Kidney (tissue), 13 donors: ENCODE measurements at regions not wholly inside any gene's neighbourhood (a gene's known extent, or its start where the extent isn't known, plus 50 kb on each side); places are given as distances from the start of the nearest gene placed in this dataset.

Experiments
- DNase-seq, 5 donors: peaks; one replicate each; pipeline ENCODE4 v3.0.0-alpha.2; 2013 to 2020
- FAIRE-seq: peaks from 2 replicates; lab custom pipeline; 2012; peaks lifted over from hg19 to GRCh38; lab: Jason Lieb, UNC
- H3K27ac ChIP-seq, 2 donors: one replicate each; pipeline ENCODE4 v1.7.0; 2013; ENCODE audit warnings: low read depth in 2 of 2, low read length in 2 of 2, inconsistent platforms in 1 of 2
- H3K27me3 ChIP-seq: one replicate; pipeline ENCODE4 v1.7.1; 2013; ENCODE audit warnings: low read length, inconsistent platforms; ENCODE audit not compliant: control insufficient read depth, insufficient read depth
- H3K36me3 ChIP-seq, 3 donors: one replicate each; pipeline versions ENCODE4 v1.7.0 to v1.7.1; 2013; ENCODE audit warnings: low read length in 3 of 3, control low read depth in 1 of 3, inconsistent platforms in 1 of 3; ENCODE audit not compliant: insufficient read depth in 3 of 3, control insufficient read depth in 2 of 3
- H3K4me1 ChIP-seq, 3 donors: one replicate each; pipeline versions ENCODE4 v1.7.0 to v1.7.1; 2013; ENCODE audit warnings: low read length in 3 of 3, inconsistent platforms in 1 of 3, low read depth in 1 of 3; ENCODE audit not compliant: control insufficient read depth in 2 of 3, insufficient read depth in 2 of 3
- H3K4me3 ChIP-seq, 3 donors: one replicate each; pipeline versions ENCODE4 v1.7.0 to v1.8.1; 2013; ENCODE audit warnings: low read length in 3 of 3, control low read depth in 1 of 3, inconsistent platforms in 1 of 3
- H3K9ac ChIP-seq, 3 donors: one replicate each; pipeline versions ENCODE4 v1.7.0 to v1.7.1; 2013; ENCODE audit warnings: low read length in 3 of 3, control low read depth in 1 of 3, inconsistent platforms in 1 of 3
- H3K9me3 ChIP-seq, 3 donors: one replicate each; pipeline versions ENCODE4 v1.7.0 to v1.7.1; 2013; ENCODE audit warnings: low read length in 3 of 3, control low read depth in 1 of 3, inconsistent platforms in 1 of 3; ENCODE audit not compliant: control insufficient read depth in 2 of 3, insufficient read depth in 1 of 3
- CTCF ChIP-seq: IDR thresholded peaks from 3 replicates; pipeline ENCODE4 v1.5.1; 2012; ENCODE audit warnings: mild to moderate bottlenecking, moderate library complexity, borderline replicate concordance; ENCODE audit not compliant: insufficient read depth; ENCODE audit errors: extremely low read depth
- intact Hi-C: fragments of 100-400 bp; cut with DNase I; formaldehyde crosslinking; loops from one replicate; pipeline ENCODE4 v1.11.1; 2022
- donor health status: control.
- donor health status: control.
- donor health status: control.
- donor health status: control.
- donor health status: control.
- donor health status: DM: yes; HTN: yes; CAD: no.
- donor health status: Normal renal cell carcinoma (clear cell type).

GRCh38 chr1:90139837-90140236 is 144.9 kb downstream of the ZNF326 start:
- Histone ChIP-seq H3K4me3 (no peak overlapping the region), H3K4me1 (no peaks in the 10 kb centered on the region), H3K9ac (no peak overlapping the region), H3K27me3 (no peaks in the 10 kb centered on the region), H3K9me3 (no peaks in the 10 kb centered on the region), H3K36me3 (no peaks in the 10 kb centered on the region), H3K27ac (no peak overlapping the region)
- DNase-seq (no peak), FAIRE-seq (no peak)
- intact Hi-C loops = no loop called here
- no peak for TF ChIP-seq CTCF

GRCh38 chr1:90135286-90135685 is 140.4 kb downstream of the ZNF326 start:
- DNase-seq (peak in 2 of 5 donors; percentile 10 to 26), FAIRE-seq (no peak)
- TF ChIP-seq CTCF = no peak
- Histone ChIP-seq H3K4me1 (no peaks in the 10 kb centered on the region), H3K9ac (no peak overlapping the region), H3K36me3 (no peaks in the 10 kb centered on the region), H3K9me3 (no peaks in the 10 kb centered on the region), H3K27me3 (no peaks in the 10 kb centered on the region), H3K4me3 (no peak overlapping the region), H3K27ac (no peak overlapping the region)
- intact Hi-C loops = no loop called here

- H3K36me3 ChIP-seq = no peaks in the 10 kb centered on the region
- DNase-seq = no peak
- no peak for TF ChIP-seq CTCF
- no peak overlapping the region for H3K4me3 ChIP-seq
- no peak for FAIRE-seq
- H3K4me1 ChIP-seq = no peaks in the 10 kb centered on the region
- H3K9me3 ChIP-seq = no peaks in the 10 kb centered on the region
- H3K27ac ChIP-seq = no peak overlapping the region
- H3K27me3 ChIP-seq = no peaks in the 10 kb centered on the region
- intact Hi-C loops = no loop called here
- no peak overlapping the region for H3K9ac ChIP-seq
Observed at GRCh38 chr1:90134175-90134955, 139.5 kb downstream of the ZNF326 start.
